ENCODE measurements at regions not wholly inside any gene's neighbourhood (a gene's known extent, or its start where the extent isn't known, plus 50 kb on each side); places are given as distances from the start of the nearest gene placed in this dataset.

DNA sequence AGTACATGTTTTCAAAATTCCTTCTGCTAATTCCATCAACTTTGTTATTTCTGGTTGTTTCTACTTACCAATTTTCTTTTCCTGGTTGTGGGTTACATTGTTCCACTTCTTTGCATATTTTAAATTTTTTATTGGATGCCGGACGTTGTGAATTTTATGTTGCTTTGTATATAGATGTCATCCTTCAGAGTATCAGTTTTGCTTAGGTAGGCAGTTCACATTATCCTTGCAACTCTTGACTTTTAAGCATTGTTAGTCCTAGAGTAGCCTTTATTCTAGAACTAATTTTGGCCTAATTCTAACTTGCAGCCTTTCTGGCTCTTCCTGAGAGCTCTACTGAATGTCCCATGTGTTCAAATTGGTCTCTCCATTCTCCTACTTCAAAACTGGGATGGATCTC is 228.7 kb upstream of the MC4R start:
- Histone ChIP-seq H3K36me3 (no peaks in the 10 kb centered on the region), H3K27me3 (no peaks in the 10 kb centered on the region), H3K4me3 (ENCODE audit: low read depth, low read length) (no peak overlapping the region), H3K9me3 (no peaks in the 10 kb centered on the region), H3K4me1 (no peaks in the 10 kb centered on the region)
- TF ChIP-seq, protein P1, sequence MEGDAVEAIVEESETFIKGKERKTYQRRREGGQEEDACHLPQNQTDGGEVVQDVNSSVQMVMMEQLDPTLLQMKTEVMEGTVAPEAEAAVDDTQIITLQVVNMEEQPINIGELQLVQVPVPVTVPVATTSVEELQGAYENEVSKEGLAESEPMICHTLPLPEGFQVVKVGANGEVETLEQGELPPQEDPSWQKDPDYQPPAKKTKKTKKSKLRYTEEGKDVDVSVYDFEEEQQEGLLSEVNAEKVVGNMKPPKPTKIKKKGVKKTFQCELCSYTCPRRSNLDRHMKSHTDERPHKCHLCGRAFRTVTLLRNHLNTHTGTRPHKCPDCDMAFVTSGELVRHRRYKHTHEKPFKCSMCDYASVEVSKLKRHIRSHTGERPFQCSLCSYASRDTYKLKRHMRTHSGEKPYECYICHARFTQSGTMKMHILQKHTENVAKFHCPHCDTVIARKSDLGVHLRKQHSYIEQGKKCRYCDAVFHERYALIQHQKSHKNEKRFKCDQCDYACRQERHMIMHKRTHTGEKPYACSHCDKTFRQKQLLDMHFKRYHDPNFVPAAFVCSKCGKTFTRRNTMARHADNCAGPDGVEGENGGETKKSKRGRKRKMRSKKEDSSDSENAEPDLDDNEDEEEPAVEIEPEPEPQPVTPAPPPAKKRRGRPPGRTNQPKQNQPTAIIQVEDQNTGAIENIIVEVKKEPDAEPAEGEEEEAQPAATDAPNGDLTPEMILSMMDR (IDR thresholded peaks at IDR 0.05; ENCODE audit: low read depth, low read length): no peak
- no peak for DNase-seq

DNA sequence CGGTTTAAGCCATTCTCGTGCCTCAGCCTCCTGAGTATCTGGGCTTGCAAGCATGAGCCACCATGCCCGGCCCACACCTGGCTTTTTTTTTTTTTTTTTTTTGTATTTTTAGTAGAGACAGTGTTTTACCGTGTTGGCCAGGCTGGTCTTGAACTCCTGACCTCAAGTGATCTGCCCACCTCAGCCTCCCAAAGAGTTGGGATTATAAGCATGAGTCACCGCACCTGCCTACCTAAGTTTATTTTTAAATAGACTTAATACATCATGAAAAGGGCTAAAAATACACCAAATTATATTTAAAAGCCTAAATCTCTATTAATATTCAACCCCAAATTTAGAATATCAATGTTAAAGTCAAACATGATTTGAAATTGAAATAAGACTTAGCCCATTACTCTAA is 250.8 kb upstream of the MC4R start:
- DNase-seq: no peak
- Histone ChIP-seq H3K27me3 (no peaks in the 10 kb centered on the region), H3K4me1 (no peaks in the 10 kb centered on the region), H3K9me3 (no peaks in the 10 kb centered on the region), H3K36me3 (no peaks in the 10 kb centered on the region), H3K4me3 (ENCODE audit: low read depth, low read length) (no peak overlapping the region)
- TF ChIP-seq, protein P1 (IDR thresholded peaks at IDR 0.05; ENCODE audit: low read depth, low read length): no peak

DNA sequence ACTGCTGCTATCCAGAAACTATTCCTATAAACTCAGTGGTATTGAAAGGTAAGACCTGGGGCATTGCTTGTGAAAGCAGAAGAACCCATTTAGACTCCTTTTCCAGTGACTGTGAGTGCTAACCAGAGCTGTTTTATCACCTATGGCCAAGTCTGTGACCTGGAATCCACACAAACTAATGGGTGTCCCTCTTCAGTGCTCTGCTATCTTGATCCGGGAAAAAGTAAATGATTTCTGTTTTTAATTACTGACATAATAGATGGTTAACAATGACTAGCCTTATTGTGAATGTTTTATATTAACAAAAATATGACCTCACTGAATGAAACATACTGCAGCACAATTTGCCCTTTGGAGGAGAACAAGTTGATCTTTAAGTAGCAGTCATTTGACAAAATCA is 251.6 kb upstream of the MC4R start:
- no peaks in the 10 kb centered on the region for H3K4me1 ChIP-seq
- H3K36me3 ChIP-seq: no peaks in the 10 kb centered on the region
- no peaks in the 10 kb centered on the region for H3K27me3 ChIP-seq
- TF ChIP-seq, protein P1 (IDR thresholded peaks at IDR 0.05; ENCODE audit: low read depth, low read length): no peak
- peak; percentile 4 for DNase-seq
- no peaks in the 10 kb centered on the region for H3K9me3 ChIP-seq
- no peak overlapping the region for H3K4me3 ChIP-seq (ENCODE audit: low read depth, low read length)

DNA sequence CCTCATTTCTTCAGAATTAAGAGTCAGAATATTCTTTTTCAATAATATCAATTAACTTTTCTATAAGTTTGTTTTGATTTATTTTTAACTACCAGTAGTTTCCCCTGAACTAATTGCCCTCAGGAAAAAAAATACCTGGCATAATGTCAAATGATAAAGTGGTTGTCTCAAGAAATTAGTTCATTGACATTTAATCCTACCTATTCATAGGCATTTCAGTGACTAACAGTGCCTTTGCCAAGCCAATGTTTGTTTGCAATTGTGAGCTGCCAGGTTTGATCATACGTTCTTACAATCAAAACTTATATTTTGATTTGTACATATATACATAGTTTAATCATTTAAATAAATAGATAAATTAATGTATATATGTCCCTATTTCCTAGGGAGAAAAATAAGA is 267.3 kb upstream of the MC4R start:
- DNase-seq: no peak
- H3K4me1 ChIP-seq: no peaks in the 10 kb centered on the region
- H3K27me3 ChIP-seq: no peaks in the 10 kb centered on the region
- no peaks in the 10 kb centered on the region for H3K9me3 ChIP-seq
- TF ChIP-seq, protein P1 (IDR thresholded peaks at IDR 0.05; ENCODE audit: low read depth, low read length): no peak
- no peaks in the 10 kb centered on the region for H3K36me3 ChIP-seq
- H3K4me3 ChIP-seq (ENCODE audit: low read depth, low read length): no peak overlapping the region

DNA sequence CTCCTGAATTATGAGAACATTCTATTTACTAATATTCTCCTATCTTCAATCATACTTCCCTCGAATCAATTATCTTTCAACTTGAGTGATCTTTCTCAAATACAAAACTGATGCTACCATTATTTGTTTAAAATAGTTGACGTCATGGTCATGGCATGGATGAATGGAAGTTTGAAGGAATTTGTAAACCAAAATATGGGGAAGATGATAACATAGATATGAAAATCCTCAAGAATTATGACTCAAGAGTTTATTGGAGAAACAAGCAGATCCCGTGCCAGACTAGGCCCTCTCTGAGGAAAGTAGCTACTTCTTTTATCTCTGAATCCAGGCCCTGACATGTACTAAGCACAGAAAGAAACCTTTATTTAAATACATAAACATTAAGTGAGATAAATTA is 270.4 kb upstream of the MC4R start:
- no peaks in the 10 kb centered on the region for H3K4me1 ChIP-seq
- H3K36me3 ChIP-seq: no peaks in the 10 kb centered on the region
- no peak for DNase-seq
- no peaks in the 10 kb centered on the region for H3K9me3 ChIP-seq
- TF ChIP-seq, protein P1 (IDR thresholded peaks at IDR 0.05; ENCODE audit: low read depth, low read length): no peak
- H3K27me3 ChIP-seq: no peaks in the 10 kb centered on the region
- H3K4me3 ChIP-seq (ENCODE audit: low read depth, low read length): no peak overlapping the region

DNA sequence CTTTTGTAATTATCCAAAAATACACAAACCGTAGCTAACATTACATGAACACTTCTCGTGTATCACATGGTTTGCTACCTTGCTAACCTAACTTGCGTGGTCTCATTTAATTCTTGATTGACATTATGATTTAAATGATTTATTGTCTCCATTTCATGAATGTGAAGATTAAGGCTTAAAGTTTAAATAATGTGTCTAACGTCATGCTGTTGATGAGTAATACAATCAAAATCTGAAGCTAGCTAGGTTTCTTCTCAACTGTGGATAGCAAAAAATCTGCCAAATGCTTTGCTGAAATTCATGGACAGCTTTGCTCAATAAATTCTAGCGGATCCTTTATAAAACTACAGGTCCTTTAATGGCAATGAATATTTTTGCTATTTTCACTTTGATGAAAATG is 274.1 kb upstream of the MC4R start:
- Histone ChIP-seq H3K27me3 (no peaks in the 10 kb centered on the region), H3K4me1 (no peaks in the 10 kb centered on the region), H3K9me3 (no peaks in the 10 kb centered on the region), H3K4me3 (ENCODE audit: low read depth, low read length) (no peak overlapping the region), H3K36me3 (no peaks in the 10 kb centered on the region)
- no peak for DNase-seq
- TF ChIP-seq, protein P1 (IDR thresholded peaks at IDR 0.05; ENCODE audit: low read depth, low read length): no peak
